Frontal cortex (tissue), 3 donors: ENCODE measurements at regions not wholly inside any gene's neighbourhood (a gene's known extent, or its start where the extent isn't known, plus 50 kb on each side); places are given as distances from the start of the nearest gene placed in this dataset.

ENCODE experiments used
- DNase-seq, 2 donors: peaks; one replicate each; pipeline ENCODE4 v3.0.0; 2012; ENCODE audit warnings: low spot score in 2 of 2
- FAIRE-seq: peaks from 2 replicates; lab custom pipeline; 2012; peaks lifted over from hg19 to GRCh38; lab: Jason Lieb, UNC
- donor health status: control.
- donor health status: control.
- donor health status: control.

- FAIRE-seq (no peak), DNase-seq (no peak)
Measured at GRCh38 chr16:74184839-74185238, 111.8 kb upstream of the PSMD7 start.

- no peak for DNase-seq
- FAIRE-seq, result no peak
Measured at GRCh38 chr16:74183601-74184360, 112.8 kb upstream of the PSMD7 start.

DNA sequence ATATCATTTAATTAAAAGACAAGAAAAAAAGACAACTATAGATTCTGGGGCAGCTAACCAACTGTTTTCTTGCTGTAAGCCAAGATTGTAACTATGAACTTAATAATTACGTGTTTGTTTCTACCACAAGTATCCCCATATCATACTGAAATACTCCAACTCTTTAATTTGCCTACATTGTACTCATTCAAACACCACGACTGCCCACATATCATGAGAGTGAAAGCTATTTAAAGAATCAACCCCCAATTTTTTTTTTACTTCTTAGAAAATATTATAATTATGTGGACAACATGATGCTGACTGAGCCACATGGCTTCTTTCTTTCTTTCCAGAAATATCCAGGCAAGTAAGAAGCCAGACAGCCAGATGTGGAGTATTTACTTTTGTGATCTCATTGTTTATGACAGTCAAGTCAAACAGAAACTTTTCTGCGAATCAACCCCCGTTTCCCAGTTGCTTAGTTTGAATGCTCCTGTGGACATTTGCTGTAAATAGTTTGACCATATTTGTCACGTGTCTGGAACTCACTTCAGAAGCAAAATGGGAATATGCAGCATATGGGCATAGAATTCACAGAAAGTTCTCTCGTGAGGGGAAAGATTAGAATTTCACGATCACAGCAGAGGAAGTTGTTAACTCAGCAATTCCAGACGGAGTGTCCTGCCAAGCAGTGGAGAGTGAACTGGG is 126.8 kb upstream of the PSMD7 start:
- DNase-seq (no peak), FAIRE-seq (no peak)

DNA sequence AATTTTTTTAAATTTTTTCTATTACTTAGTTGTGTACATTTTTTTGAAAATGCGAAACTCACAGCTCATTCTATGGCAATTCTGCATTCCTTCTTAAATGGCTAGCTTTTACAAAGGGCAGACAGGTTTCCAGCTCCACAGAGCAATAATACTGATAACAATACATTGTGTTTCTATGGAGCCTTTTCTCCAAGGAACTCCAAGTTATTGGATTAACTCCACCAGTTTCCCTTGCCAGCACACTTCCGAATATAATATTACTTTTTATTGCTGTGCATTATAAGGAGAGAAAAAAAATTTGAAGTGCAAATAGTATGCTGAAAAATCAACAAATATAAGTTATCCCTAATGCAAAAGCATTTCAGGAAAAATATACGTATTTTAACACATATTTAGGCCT is 127.5 kb upstream of the PSMD7 start:
- no peak for FAIRE-seq

GRCh38 chr16:74168445-74168844 is 128.2 kb upstream of the PSMD7 start:
- no peak for DNase-seq
- no peak for FAIRE-seq

More for the DNA sequence above, 127.5 kb upstream of the PSMD7 start:
- DNase-seq, result no peak

DNA sequence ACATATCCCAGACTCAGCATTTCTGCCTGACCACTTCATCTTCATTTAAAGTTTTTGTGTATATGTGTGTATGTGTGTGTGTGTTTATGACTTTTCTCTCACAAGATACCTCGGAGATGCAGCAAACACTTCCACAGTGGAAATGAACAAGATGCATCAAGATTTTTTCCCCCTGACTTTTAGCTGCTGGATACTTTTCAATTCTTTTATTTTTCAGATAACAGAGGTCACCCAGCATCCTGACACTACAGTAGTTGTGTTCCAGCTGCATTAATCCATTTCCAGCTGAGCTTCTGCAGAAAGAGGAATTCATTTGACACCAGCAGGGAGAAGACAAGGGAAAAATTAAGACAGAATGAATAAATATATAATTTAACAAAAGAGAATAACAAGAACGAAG is 130.2 kb upstream of the PSMD7 start:
- FAIRE-seq, result no peak
- DNase-seq, result no peak

- FAIRE-seq (no peak), DNase-seq (no peak)
Measured at GRCh38 chr16:74165566-74166080, 131.0 kb upstream of the PSMD7 start.

DNA sequence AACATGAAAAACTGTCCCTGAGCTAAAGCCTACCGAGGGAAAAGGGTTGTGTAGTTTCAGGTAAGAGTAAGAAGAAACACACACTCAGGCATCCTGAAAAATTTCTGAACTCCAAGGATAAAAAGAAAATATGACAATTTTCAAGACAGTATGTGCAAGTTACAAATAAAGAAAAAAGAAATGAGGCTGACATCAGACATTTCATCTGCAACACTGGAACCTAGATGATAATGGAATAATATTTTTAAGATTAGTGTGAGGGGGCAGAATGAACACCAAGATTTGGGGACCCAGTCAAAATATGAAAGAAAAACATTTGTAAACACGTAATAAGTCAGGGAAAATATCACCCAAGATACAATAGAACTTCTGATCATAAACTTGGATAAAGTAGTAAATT is 135.9 kb upstream of the PSMD7 start:
- DNase-seq (no peak), FAIRE-seq (no peak)

DNA sequence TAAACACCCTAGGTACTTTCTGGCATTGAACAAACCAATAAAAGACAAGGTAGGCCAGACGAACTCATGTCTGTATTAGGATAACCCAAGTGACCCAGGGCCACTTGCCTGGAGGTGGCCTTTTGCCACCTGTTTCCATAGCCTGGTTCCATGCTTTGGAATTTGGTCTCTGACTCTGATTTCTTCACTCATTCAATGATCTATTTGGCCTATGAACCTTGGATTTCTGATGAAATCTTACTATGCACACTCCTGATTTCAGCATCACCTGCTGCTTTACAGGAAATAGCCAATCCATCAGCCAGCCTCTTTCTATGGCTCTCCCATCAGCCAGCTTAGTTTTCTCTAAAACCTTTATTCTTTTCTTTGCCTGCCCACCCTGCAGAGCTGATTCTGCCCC is 142.8 kb upstream of the PSMD7 start:
- FAIRE-seq, result no peak
- DNase-seq, result no peak

DNA sequence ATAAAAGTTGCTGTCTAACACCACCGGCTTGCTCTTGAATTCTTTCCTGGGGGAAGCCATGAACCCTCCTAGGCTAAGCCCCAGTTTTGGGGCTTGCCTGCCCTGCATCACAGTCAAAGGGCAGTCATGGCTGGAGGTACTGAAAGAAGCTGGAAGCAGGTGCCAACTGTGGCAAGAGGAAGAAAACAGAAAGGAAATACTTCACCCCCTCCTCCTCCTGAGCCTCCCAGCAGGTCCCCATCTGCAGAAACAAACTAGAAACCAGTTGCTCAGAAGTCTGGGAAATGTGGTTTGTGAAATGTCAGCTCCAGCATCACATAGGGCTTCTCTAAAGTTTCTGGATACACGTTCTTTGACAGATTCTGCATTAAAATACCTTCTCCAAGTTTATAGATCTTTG is 150.0 kb upstream of the PSMD7 start:
- FAIRE-seq (no peak), DNase-seq (no peak)

DNA sequence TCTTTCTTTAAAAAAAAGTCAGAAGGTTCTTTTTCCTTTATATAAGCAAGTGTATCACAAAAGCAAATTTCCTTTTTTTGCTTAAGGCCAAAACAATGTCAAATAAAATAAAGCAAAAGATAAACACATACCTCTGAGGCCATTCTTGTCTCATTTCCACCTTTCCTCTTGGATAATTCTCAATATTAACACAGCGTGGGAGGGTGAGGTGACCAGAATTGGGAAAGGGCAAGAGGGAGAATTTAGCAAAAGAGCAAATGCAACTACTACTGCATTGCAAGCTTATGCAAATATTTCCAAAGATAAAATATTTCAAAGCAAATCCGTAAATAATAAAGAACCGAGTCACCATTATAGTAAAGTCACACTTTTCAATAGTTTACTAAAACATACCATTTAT is 153.4 kb upstream of the PSMD7 start:
- FAIRE-seq, result no peak
- no peak for DNase-seq

DNA sequence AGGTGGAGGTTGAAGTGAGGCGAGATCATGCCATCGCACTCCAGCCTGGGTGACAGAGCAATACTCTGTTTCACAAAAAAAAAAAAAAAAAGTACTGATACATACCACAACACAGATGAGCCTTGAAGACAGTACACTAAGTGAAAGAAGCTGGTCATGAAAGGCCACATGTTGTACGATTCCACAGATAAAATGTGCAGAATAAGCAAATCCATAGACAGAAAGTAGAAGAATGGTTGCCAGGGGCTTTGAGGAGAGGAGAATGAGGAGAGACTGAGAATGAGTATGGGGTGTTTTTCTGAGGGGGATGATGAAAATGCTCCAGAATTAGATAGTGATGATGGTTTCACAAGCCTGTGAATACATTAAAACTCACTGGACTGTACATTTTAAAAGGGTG is 155.6 kb upstream of the PSMD7 start:
- FAIRE-seq (no peak), DNase-seq (no peak)

GRCh38 chr16:74140557-74140956 is 156.1 kb upstream of the PSMD7 start:
- no peak for DNase-seq
- FAIRE-seq, result no peak

DNA sequence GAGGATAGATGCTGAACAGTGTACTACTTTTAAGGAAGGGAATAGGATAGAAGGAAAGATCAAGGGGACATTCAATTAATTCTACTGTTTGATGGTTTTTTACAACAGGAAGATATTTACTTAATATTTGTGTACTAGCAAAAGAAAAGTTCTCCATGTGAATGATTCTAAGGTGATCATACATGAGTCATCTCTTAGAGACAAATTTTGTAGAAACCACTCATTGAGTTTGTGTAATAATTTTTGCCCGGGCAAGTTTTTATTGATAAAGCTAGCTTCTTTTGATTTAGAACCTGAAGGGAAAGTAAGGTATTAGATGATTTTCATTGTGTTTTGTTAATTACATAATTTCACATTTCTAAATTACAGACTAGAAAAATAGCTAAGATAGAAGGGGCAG is 172.8 kb upstream of the PSMD7 start:
- FAIRE-seq (no peak), DNase-seq (no peak)

DNA sequence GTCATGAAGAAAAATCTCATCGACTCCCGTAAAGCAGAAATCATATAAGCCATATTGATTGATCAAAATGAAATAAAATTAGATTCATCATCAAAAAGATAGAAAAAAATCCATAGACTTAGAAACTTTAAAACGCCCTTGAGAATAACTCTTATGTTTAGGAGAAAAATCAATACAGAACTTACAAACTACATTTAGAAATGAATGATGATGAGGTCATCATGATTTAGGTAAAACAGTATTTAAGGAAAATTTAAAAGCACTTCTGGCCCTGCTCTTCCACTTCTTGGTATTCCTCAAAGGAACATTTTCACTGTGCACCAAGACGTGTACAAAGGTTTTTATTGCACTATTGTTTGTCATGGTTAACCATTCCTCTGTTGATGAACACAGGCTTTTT is 173.4 kb upstream of the PSMD7 start:
- FAIRE-seq (no peak), DNase-seq (no peak)

GRCh38 chr16:74117798-74118197 is 178.8 kb upstream of the PSMD7 start:
- FAIRE-seq (no peak), DNase-seq (no peak)

- DNase-seq (no peak), FAIRE-seq (no peak)
Measured at GRCh38 chr16:74113545-74113944, 183.1 kb upstream of the PSMD7 start.

- FAIRE-seq, result no peak
- no peak for DNase-seq
Measured at GRCh38 chr16:74111456-74111982, 185.1 kb upstream of the PSMD7 start.

- FAIRE-seq (no peak), DNase-seq (no peak)
Measured at GRCh38 chr16:74107795-74108610, 188.6 kb upstream of the PSMD7 start.

DNA sequence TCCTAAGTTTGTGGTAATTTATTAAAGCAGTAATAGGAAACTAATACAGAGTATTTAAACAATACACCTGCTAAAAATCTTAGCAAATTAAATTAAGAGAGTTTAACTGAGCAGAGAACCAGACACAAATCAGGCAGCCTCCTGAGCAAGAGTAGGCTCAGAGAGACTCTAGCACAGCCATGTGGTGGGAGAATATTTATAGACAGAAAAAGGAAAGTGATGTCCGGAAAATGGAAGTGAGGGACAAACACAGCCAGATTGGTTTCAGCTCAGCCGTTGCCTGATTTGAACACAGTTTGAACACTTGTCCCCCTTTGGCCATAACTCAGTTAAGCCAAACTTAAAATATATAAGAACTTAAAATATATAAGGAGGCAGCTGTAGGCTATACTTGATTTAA is 192.6 kb upstream of the PSMD7 start:
- no peak for FAIRE-seq
- DNase-seq, result no peak
